GM18861 (cell line): ENCODE measurements at regions not wholly inside any gene's neighbourhood (a gene's known extent, or its start where the extent isn't known, plus 50 kb on each side); places are given as distances from the start of the nearest gene placed in this dataset.

Experiments used
- ATAC-seq: cut with Tn5 transposase; IDR thresholded peaks from one replicate; pipeline ENCODE4 v1.9.1; 2021; ENCODE audit not compliant: unreplicated experiment

- ATAC-seq: no peak
Measured at GRCh38 chr17:79184219-79184618, 109.6 kb downstream of the ENGASE start.

GRCh38 chr17:79183293-79184158 lies 108.9 kb downstream of the ENGASE start:
- ATAC-seq: no peak

- no peak for ATAC-seq
Measured at GRCh38 chr17:79183043-79183292, 108.3 kb downstream of the ENGASE start.

- no peak for ATAC-seq
Measured at GRCh38 chr17:79182176-79183042, 107.8 kb downstream of the ENGASE start.

- ATAC-seq: no peak
Measured at GRCh38 chr17:79180358-79181005, 105.9 kb downstream of the ENGASE start.

- ATAC-seq: no peak
Measured at GRCh38 chr17:79179334-79179733, 104.7 kb downstream of the ENGASE start.

- no peak for ATAC-seq
Measured at GRCh38 chr17:79177877-79178276, 103.3 kb downstream of the ENGASE start.

GRCh38 chr17:79176792-79177601 lies 102.4 kb downstream of the ENGASE start:
- ATAC-seq: no peak

- ATAC-seq: no peak
Measured at GRCh38 chr17:79174905-79175856, 100.6 kb downstream of the ENGASE start.

- ATAC-seq: no peak
Measured at GRCh38 chr17:79174193-79174765, 99.7 kb downstream of the ENGASE start.

- no peak for ATAC-seq
Measured at GRCh38 chr17:79171188-79171587, 96.6 kb downstream of the ENGASE start.

GRCh38 chr17:79169861-79170260 lies 95.2 kb downstream of the ENGASE start:
- ATAC-seq: no peak

- ATAC-seq: no peak
Measured at GRCh38 chr17:79169366-79169765, 94.7 kb downstream of the ENGASE start.

- no peak for ATAC-seq
Measured at GRCh38 chr17:79168486-79169055, 93.9 kb downstream of the ENGASE start.

GRCh38 chr17:79167486-79167885 lies 92.9 kb downstream of the ENGASE start:
- no peak for ATAC-seq

GRCh38 chr17:79165756-79166473 lies 91.3 kb downstream of the ENGASE start:
- ATAC-seq: no peak

GRCh38 chr17:79164913-79165695 lies 90.5 kb downstream of the ENGASE start:
- no peak for ATAC-seq

GRCh38 chr17:79164408-79164807 lies 89.8 kb downstream of the ENGASE start:
- no peak for ATAC-seq
